GM18499 (cell line): ENCODE measurements at regions not wholly inside any gene's neighbourhood (a gene's known extent, or its start where the extent isn't known, plus 50 kb on each side); places are given as distances from the start of the nearest gene placed in this dataset.
"Not testable (repeated sequence)": the region's sequence is repeated elsewhere in the genome, so short reads cannot be mapped to it uniquely, and the experiment has no call there.

Source experiments
- ATAC-seq: cut with Tn5 transposase; IDR thresholded peaks from one replicate; pipeline ENCODE4 v1.9.1; 2021; ENCODE audit warnings: moderate number of reproducible peaks; ENCODE audit not compliant: insufficient read depth, unreplicated experiment

DNA sequence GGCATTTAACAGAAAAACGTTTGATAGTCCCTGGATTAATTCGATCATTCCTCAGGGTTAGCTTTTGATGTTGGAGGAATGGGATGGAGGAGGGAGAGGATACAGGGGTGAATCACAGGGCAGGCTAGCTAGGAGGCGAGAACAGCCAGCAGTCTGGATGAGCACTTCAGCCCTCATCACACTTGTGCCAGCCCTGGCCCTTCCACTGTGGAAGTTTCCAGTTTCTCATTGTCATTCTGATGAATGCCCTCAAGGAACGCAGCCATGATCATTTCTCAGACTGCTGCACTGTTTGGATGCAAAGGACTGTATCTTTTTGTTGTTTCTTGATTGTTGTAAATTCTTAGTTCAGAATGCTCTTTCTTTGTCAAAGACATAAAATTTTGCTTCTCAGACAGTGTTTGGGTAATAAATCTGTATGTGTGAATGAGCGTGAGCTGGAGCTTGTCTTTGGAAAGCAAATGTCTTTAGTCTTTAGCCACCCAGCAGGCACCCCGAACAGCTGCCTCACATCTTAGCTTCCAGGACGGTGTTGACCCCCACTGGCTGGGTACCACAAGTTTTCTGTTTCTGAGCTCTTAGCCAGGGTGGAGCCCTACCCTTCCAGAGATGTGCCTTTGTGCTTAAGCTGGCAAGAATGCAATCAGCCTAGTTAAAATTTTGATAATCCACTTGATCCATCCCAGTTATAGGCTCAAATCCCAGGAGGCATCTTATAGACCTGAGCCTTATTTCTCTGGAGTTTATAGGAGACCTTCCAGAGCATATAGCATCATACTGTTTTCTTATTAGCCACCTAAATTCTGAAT, 121.1 kb downstream of the PDCD6IP start:
- ATAC-seq = no peak

DNA sequence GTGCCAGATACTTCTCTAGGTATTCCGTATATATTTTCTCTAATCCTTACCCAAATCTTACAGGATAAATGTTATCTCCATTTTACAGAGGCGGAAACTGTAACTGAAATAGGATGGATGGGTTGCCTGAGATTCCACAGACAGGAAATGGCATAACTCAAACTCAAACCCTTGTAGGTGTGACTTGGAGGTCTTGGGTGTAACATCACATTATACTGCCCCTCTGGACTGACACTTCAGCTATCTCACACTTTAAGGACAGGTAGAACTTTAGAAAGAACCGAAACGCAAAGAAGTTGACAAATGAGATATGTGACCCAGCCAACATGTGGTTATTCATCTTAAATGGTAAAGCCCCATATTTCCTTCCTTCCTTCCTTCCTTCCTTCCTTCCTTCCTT, 122.1 kb downstream of the PDCD6IP start:
- no peak for ATAC-seq

DNA sequence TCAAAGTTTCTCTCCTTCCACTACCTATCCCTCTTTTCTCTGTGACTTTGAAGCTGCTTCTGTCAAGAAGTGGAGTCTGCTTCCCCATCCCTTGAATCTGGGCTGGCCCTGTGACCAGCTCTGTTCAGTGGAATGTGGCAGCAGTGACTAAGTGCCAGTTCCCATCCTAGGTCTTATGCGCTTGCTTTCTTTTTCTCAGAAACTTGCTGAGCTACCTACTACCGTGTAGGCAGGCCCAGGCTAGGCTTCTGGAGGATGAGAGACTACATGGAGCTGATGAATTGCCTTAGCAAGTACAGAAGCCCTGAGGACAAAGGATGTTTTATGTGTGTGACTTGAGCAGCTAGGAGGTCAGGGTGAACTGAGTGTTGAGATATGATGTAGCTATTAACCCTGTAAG, 123.2 kb downstream of the PDCD6IP start:
- ATAC-seq = no peak

GRCh38 chr3:33926998-33927605, 128.7 kb downstream of the PDCD6IP start:
- no peak for ATAC-seq

DNA sequence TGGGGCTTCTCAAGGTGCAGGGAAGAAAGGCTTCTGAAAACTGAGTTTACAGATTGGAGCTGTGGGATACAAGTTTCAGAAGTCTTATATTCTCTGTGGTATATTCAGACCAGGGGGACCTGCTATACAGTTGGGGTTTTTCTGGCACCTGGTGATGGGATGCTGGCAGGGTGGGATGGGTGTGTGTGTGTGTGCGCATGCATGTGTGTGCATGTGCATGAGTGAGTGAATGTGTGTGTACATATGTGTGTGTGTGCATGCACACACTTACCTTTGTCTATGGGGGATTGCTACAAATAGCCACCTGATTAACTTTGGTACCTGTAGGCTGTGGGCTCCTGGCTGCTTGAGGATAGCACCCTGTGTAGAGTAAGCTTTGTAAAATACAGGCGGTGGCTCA, 131.4 kb downstream of the PDCD6IP start:
- ATAC-seq = no peak

- no peak for ATAC-seq
These were observed 133.1 kb downstream of the PDCD6IP start for GRCh38 chr3:33931512-33931911.

GRCh38 chr3:33932010-33932764, 133.8 kb downstream of the PDCD6IP start:
- ATAC-seq = no peak

GRCh38 chr3:33936171-33936920, 137.9 kb downstream of the PDCD6IP start:
- ATAC-seq = no peak

DNA sequence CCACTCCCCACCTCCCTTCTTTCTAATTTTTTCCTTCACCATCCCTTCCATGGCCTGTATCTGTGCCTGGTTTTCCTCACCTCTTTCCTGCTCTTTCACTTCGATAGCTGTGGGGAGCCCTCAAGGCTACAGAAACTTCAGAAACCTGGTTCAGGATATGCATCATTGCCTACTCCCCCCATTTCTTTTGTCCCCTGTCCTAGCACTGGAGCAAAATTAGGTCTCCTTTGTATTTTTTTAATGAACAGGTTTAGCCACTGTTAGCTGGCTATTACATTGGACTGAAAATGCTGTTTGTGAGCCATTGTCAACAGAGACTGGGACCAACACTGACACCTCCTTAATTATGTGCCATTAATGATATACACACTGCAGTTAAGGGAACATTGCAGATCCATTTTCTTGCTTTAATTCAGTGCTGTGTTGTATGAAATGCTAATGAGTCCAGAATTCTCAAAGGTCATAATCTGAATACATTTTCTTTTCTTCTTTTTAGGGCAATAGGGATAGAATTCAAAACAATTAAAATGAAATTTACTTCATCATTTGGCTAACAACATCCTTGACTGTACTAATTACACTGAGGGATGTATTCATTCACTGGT, 138.6 kb downstream of the PDCD6IP start:
- ATAC-seq = no peak

DNA sequence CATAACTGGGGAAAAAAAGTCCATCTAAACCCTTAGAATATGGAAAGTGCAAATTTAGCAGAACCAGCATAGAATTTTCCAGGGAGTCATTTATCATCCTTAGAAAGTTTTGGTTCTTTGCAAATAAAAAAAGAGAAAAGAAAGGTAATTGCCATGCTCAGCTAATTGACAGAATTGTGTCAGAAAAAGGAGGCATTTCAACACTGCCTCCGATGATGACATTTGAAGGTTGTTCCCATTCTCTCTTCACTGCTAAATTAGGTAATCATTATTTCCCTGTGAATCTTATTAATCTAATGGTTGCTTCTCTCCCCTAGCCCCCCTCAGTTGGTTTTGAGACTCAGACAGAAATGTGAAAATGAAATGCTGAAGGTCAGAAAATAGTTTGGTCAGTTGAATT, 139.2 kb downstream of the PDCD6IP start:
- no peak for ATAC-seq

GRCh38 chr3:33940149-33940548, 141.7 kb downstream of the PDCD6IP start:
- no peak for ATAC-seq

GRCh38 chr3:33940736-33941135, 142.3 kb downstream of the PDCD6IP start:
- ATAC-seq = no peak

- no peak for ATAC-seq
These were observed 143.4 kb downstream of the PDCD6IP start for GRCh38 chr3:33941804-33942203.

- ATAC-seq = no peak
These were observed 144.2 kb downstream of the PDCD6IP start for GRCh38 chr3:33942483-33943150.

DNA sequence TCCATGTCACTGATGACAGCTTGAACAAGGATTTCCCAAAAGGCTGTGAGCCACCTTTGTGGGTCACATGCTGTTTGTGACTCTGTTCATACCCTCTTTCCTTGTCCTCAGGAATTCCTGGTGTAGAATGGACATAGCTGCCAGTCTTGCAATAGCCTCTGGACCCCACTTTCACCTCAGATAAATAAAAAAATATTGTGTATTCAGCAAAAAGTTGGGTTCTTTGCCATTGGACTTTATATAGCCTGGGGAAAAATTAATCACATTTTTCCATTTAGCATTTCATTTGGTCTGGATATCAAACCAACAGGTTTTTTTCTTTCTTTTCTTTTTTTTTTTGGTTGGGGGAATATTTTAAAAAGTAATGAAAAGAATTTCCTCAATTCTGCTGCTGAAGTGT, 144.8 kb downstream of the PDCD6IP start:
- no peak for ATAC-seq

DNA sequence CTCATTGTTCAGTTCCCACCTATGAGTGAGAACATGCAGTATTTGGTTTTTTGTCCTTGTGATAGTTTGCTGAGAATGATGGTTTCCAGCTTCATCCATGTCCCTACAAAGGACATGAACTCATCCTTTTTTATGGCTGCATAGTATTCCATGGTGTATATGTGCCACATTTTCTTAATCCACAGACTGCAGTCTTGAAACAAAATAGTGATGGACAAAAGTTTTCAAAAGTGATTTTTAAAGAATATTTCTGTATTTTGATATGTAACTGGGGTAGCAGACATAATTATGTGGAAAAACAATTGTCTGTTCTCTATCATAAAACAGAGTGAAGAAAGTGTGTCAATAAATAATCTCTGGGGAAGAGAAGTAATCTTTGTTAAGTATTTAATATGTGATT, 148.2 kb downstream of the PDCD6IP start:
- ATAC-seq = not testable (repeated sequence)

GRCh38 chr3:33947272-33948195, 149.1 kb downstream of the PDCD6IP start:
- ATAC-seq = no peak

GRCh38 chr3:33949074-33949473, 150.6 kb downstream of the PDCD6IP start:
- no peak for ATAC-seq

DNA sequence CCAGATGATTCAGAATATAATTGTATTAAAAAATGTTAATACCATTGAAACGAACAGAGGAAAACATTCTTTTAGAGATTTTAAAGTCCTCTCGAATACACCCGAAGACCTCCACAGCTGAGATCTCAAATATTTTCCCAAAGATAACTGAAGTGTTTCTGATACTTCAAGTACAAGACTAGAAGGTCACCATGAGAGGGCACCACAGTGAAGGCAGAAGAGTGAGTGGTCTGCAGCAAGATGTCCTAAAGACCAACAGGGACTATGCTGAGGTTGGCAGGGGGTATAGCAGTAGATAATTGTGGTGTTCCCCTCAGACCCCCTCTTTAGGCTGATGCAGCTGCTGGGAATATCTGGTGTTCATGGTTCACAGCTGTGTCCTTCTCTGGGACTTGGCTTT, 156.5 kb downstream of the PDCD6IP start:
- no peak for ATAC-seq
